Adrenal gland (tissue), 9 donors: ENCODE measurements at regions not wholly inside any gene's neighbourhood (a gene's known extent, or its start where the extent isn't known, plus 50 kb on each side); places are given as distances from the start of the nearest gene placed in this dataset.

ENCODE experiments used
- DNase-seq, 7 donors: peaks; one replicate each; pipeline ENCODE4 v3.0.0-alpha.2; 2019 to 2020
- H3K27ac ChIP-seq, 5 donors: fragments of 200-600 bp; sonication (generic) in 4 of 5; 1 replicate in 3 of 5; 2 replicates in 2 of 5; pipeline versions ENCODE4 v1.5.1 to v1.8.0; 2016 to 2020; ENCODE audit warnings: mild to moderate bottlenecking in 1 of 5
- H3K27me3 ChIP-seq: fragments of 200-600 bp; 2 replicates; pipeline ENCODE4 v1.8.0; 2021
- H3K36me3 ChIP-seq, 2 donors: fragments of 200-600 bp; replicated peaks in 1 of 2; 1 replicate in 1 of 2; 2 replicates in 1 of 2; pipeline versions ENCODE4 v1.5.1 to v1.8.0; 2018 to 2022
- H3K4me1 ChIP-seq, 2 donors: fragments of 200-600 bp; replicated peaks in 1 of 2; 1 replicate in 1 of 2; 2 replicates in 1 of 2; pipeline versions ENCODE4 v1.5.1 to v1.8.0; 2018 to 2021
- H3K4me3 ChIP-seq, 4 donors: fragments of 200-600 bp; sonication (generic) in 3 of 4; one replicate each; pipeline ENCODE4 v1.5.1; 2016 to 2018
- H3K9me3 ChIP-seq, 3 donors: fragments of 200-600 bp; sonication (generic) in 1 of 3; replicated peaks in 1 of 3; 1 replicate in 2 of 3; 2 replicates in 1 of 3; pipeline versions ENCODE4 v1.5.1 to v1.8.0; 2016 to 2021
- CTCF ChIP-seq, 6 experiments: fragments of 450-650 bp in 4 of 6; fragments of 200-600 bp in 2 of 6; sonication (generic) in 1 of 6; IDR thresholded peaks; 1 replicate in 5 of 6; 2 replicates in 1 of 6; pipeline versions ENCODE4 v1.5.1 to v1.8.0; 2016 to 2021; ENCODE audit warnings: antibody characterized with exemption in 6 of 6, mild to moderate bottlenecking in 2 of 6, moderate library complexity in 1 of 6
- POLR2A ChIP-seq, 2 donors: fragments of 450-650 bp; IDR thresholded peaks; one replicate each; pipeline ENCODE4 v1.6.1; 2017; ENCODE audit warnings: antibody characterized with exemption in 2 of 2, mild to moderate bottlenecking in 2 of 2, moderate library complexity in 1 of 2
- WGBS, 4 donors: extraction: QIAGEN DNeasy Blood & Tissue Kit in 2 of 4; methylation state at CpG; one replicate each; pipeline versions ENCODE4 v1.1.5 to v1.1.7; 2013 to 2017; 5-methylcytosine and 5-hydroxymethylcytosine counted together
- intact Hi-C, 2 donors: fragments of 100-400 bp; cut with DNase I; formaldehyde crosslinking; loops; one replicate each; pipeline versions ENCODE4 v1.14.1 to v1.15.0; 2022 to 2023
- donor health status: healthy with polysubstance abuse.
- donor health status: Bipolar disorder and iron deficiency.
- donor health status: DM: yes; HTN: yes; CAD: no.
- donor health status: DM: no; HTN: no; CAD: no.
- donor health status: DM: no; HTN: no; CAD: no.

GRCh38 chr18:34467058-34467457 is 242.3 kb upstream of the NOL4 start:
- intact Hi-C loops: no loop called here
- Histone ChIP-seq H3K9me3 (no peaks in the 10 kb centered on the region), H3K27ac (no peak overlapping the region), H3K4me3 (no peak overlapping the region), H3K4me1 (no peaks in the 10 kb centered on the region), H3K36me3 (no peaks in the 10 kb centered on the region), H3K27me3 (no peaks in the 10 kb centered on the region)
- 54 to 80% (median 74%) methylated on average over 1 of the region's 1 CpG for WGBS, 4 donors
- TF ChIP-seq POLR2A (IDR thresholded peaks at IDR 0.05) (no peak), CTCF (IDR thresholded peaks at IDR 0.05) (no peak)
- no peak for DNase-seq

GRCh38 chr18:34480162-34480700 is 229.9 kb upstream of the DTNA start:
- Histone ChIP-seq H3K9me3 (no peaks in the 10 kb centered on the region), H3K27me3 (no peaks in the 10 kb centered on the region), H3K36me3 (no peaks in the 10 kb centered on the region), H3K4me3 (no peak overlapping the region), H3K27ac (no peak overlapping the region), H3K4me1 (no peaks in the 10 kb centered on the region)
- intact Hi-C loops: no loop called here
- TF ChIP-seq POLR2A (IDR thresholded peaks at IDR 0.05) (no peak), CTCF (IDR thresholded peaks at IDR 0.05) (no peak)
- 61 to 68% (median 63%) methylated on average over 4 of the region's 4 CpGs for WGBS, 4 donors
- DNase-seq: no peak

GRCh38 chr18:34482204-34482603 is 227.9 kb upstream of the DTNA start:
- Histone ChIP-seq H3K9me3 (no peaks in the 10 kb centered on the region), H3K27me3 (no peaks in the 10 kb centered on the region), H3K36me3 (no peaks in the 10 kb centered on the region), H3K27ac (no peak overlapping the region), H3K4me1 (no peaks in the 10 kb centered on the region), H3K4me3 (no peak overlapping the region)
- no peak for DNase-seq
- intact Hi-C loops: no loop called here
- TF ChIP-seq CTCF (IDR thresholded peaks at IDR 0.05) (no peak), POLR2A (IDR thresholded peaks at IDR 0.05) (no peak)

GRCh38 chr18:34483198-34483597 is 226.9 kb upstream of the DTNA start:
- no peaks in the 10 kb centered on the region for H3K36me3 ChIP-seq
- DNase-seq: peak in 1 of 7 donors; percentile 2
- TF ChIP-seq POLR2A (IDR thresholded peaks at IDR 0.05) (no peak), CTCF (IDR thresholded peaks at IDR 0.05) (no peak)
- no peak overlapping the region for H3K27ac ChIP-seq
- WGBS, 4 donors: 66 to 84% (median 76%) methylated on average over 3 of the region's 3 CpGs
- intact Hi-C loops: no loop called here
- no peaks in the 10 kb centered on the region for H3K27me3 ChIP-seq
- H3K4me1 ChIP-seq: no peaks in the 10 kb centered on the region
- H3K9me3 ChIP-seq: no peaks in the 10 kb centered on the region
- H3K4me3 ChIP-seq: no peak overlapping the region
